GM23338 (cell line): ENCODE measurements at regions not wholly inside any gene's neighbourhood (a gene's known extent, or its start where the extent isn't known, plus 50 kb on each side); places are given as distances from the start of the nearest gene placed in this dataset.
A peak's percentile ranks its signal among the peaks of the same experiment; 100 is the strongest.

Source experiments
- ATAC-seq: fragments of 200-7000 bp; cut with Tn5 transposase; 3 replicates; pipeline ENCODE4 v1.9.1; 2020
- DNase-seq: peaks from one replicate; pipeline ENCODE4 v3.0.0-alpha.2; 2015; ENCODE audit warnings: low spot score
- H2AFZ ChIP-seq: fragments of 200-600 bp; sonication (generic); 2 replicates; pipeline ENCODE4 v1.8.0; 2016; ENCODE audit warnings: antibody characterized with exemption, mild to moderate bottlenecking, moderate library complexity
- H3F3A ChIP-seq: fragments of 200-600 bp; sonication (generic); replicated peaks from 2 replicates; pipeline ENCODE4 v1.8.0; 2017; ENCODE audit warnings: antibody characterized with exemption, mixed run types, low read depth
- H3K27ac ChIP-seq: fragments of 200-600 bp; sonication (generic); 2 replicates; pipeline ENCODE4 v1.6.1; 2016; ENCODE audit warnings: low read depth
- H3K27me3 ChIP-seq: fragments of 200-600 bp; sonication (generic); 2 replicates; pipeline ENCODE4 v1.8.0; 2016; ENCODE audit warnings: mild to moderate bottlenecking, mixed run types, moderate library complexity; ENCODE audit not compliant: insufficient read depth
- H3K36me3 ChIP-seq: fragments of 200-600 bp; sonication (generic); 2 replicates; pipeline ENCODE4 v1.8.0; 2016; ENCODE audit warnings: mild to moderate bottlenecking; ENCODE audit not compliant: insufficient read depth
- H3K4me1 ChIP-seq: fragments of 200-600 bp; sonication (generic); 2 replicates; pipeline ENCODE4 v1.8.0; 2016; ENCODE audit warnings: mild to moderate bottlenecking, moderate library complexity; ENCODE audit not compliant: insufficient read depth
- H3K4me2 ChIP-seq: fragments of 200-600 bp; sonication (generic); 2 replicates; pipeline ENCODE4 v1.7.1; 2017; ENCODE audit warnings: mixed run types
- H3K4me3 ChIP-seq: fragments of 200-600 bp; sonication (generic); 2 replicates; pipeline ENCODE4 v1.6.1; 2016; ENCODE audit warnings: mixed run types
- H3K79me2 ChIP-seq: fragments of 200-600 bp; sonication (generic); replicated peaks from 2 replicates; pipeline ENCODE4 v1.8.0; 2017; ENCODE audit warnings: mild to moderate bottlenecking; ENCODE audit not compliant: insufficient read depth
- H3K9me2 ChIP-seq: fragments of 200-600 bp; sonication (generic); 2 replicates; pipeline ENCODE4 v1.8.0; 2017; ENCODE audit not compliant: insufficient read depth
- H4K20me1 ChIP-seq: fragments of 200-600 bp; sonication (generic); replicated peaks from 2 replicates; pipeline ENCODE4 v1.8.0; 2017; ENCODE audit warnings: mild to moderate bottlenecking; ENCODE audit not compliant: insufficient read depth
- H3K27ac Mint-ChIP-seq: 2 replicates; pipeline ENCODE4 v1.8.0; 2020; ENCODE audit warnings: inconsistent platforms, mild to moderate bottlenecking, moderate library complexity, mixed read lengths
- H3K27me3 Mint-ChIP-seq: 3 replicates; pipeline ENCODE4 v1.8.0; 2022; ENCODE audit warnings: low read depth, mild to moderate bottlenecking, moderate library complexity, mixed read lengths, inconsistent platforms; ENCODE audit not compliant: insufficient read depth, poor library complexity
- H3K36me3 Mint-ChIP-seq: 3 replicates; pipeline ENCODE4 v1.8.0; 2021; ENCODE audit warnings: low read depth, mild to moderate bottlenecking, inconsistent platforms, moderate library complexity, mixed read lengths
- H3K4me1 Mint-ChIP-seq: 3 replicates; pipeline ENCODE4 v1.8.0; 2020; ENCODE audit warnings: mild to moderate bottlenecking, inconsistent platforms, mixed read lengths
- H3K4me3 Mint-ChIP-seq: 3 replicates; pipeline ENCODE4 v1.8.0; 2021; ENCODE audit warnings: moderate library complexity, mild to moderate bottlenecking, inconsistent platforms, mixed read lengths
- H3K9me3 Mint-ChIP-seq: 3 replicates; pipeline ENCODE4 v1.8.0; 2020; ENCODE audit warnings: moderate library complexity, mild to moderate bottlenecking, inconsistent platforms, mixed read lengths
- CREB1 ChIP-seq: fragments of 250-450 bp; sonication (Bioruptor Pico); IDR thresholded peaks from 2 replicates; pipeline ENCODE4 v1.5.0; 2020; ENCODE audit warnings: low read depth, mild to moderate bottlenecking, moderate library complexity
- EZH2 ChIP-seq: fragments of 200-600 bp; sonication (generic); IDR thresholded peaks from one replicate; pipeline ENCODE4 v1.8.0; 2017; ENCODE audit warnings: antibody characterized with exemption, mild to moderate bottlenecking, low read depth; ENCODE audit not compliant: unreplicated experiment
- EZH2phosphoT487 ChIP-seq: fragments of 200-600 bp; sonication (generic); IDR thresholded peaks from one replicate; pipeline ENCODE4 v1.8.1; 2018; ENCODE audit warnings: antibody characterized with exemption; ENCODE audit not compliant: unreplicated experiment
- JUNB ChIP-seq: IDR thresholded peaks from one replicate; pipeline ENCODE4 v1.6.1; 2016; ENCODE audit warnings: antibody characterized with exemption; ENCODE audit not compliant: unreplicated experiment
- NANOG ChIP-seq: IDR thresholded peaks from 2 replicates; pipeline ENCODE4 v1.6.1; 2016; ENCODE audit warnings: antibody characterized with exemption, borderline replicate concordance
- POLR2AphosphoS5 ChIP-seq: IDR thresholded peaks from 2 replicates; pipeline ENCODE4 v1.6.1; 2016; ENCODE audit warnings: antibody characterized with exemption, low read depth
- STAT1 ChIP-seq: IDR thresholded peaks from one replicate; pipeline ENCODE4 v1.6.1; 2016; ENCODE audit warnings: antibody characterized with exemption; ENCODE audit not compliant: unreplicated experiment
- ZNF114 ChIP-seq: fragments of 250-450 bp; sonication (Bioruptor Pico); IDR thresholded peaks from 2 replicates; pipeline ENCODE4 v1.5.0; 2020; ENCODE audit warnings: mild to moderate bottlenecking, moderate library complexity
- ZNF331 ChIP-seq: fragments of 250-450 bp; sonication (Bioruptor Pico); IDR thresholded peaks from 2 replicates; pipeline ENCODE4 v1.5.0; 2020; ENCODE audit warnings: low read depth, mild to moderate bottlenecking, moderate library complexity
- TF ChIP-seq, protein P1 (sequence below): IDR thresholded peaks from one replicate; pipeline ENCODE4 v1.6.1; 2018; ENCODE audit warnings: antibody characterized with exemption; ENCODE audit not compliant: unreplicated experiment
- TF ChIP-seq, protein P2 (sequence below): fragments of 250-450 bp; sonication (Bioruptor Pico); IDR thresholded peaks from 2 replicates; pipeline ENCODE4 v1.5.0; 2020; ENCODE audit warnings: mild to moderate bottlenecking, moderate library complexity
- TF ChIP-seq, protein P3 (sequence below), 2 experiments: fragments of 200-600 bp in 1 of 2; sonication (generic) in 1 of 2; conservative IDR thresholded peaks; 2 replicates each; pipeline versions ENCODE4 v1.5.1 to v1.6.1; 2016 to 2017; ENCODE audit warnings: antibody characterized with exemption in 2 of 2, low read depth in 2 of 2, mild to moderate bottlenecking in 2 of 2, moderate library complexity in 1 of 2
- TF ChIP-seq, protein P4 (sequence below): IDR thresholded peaks from 2 replicates; pipeline ENCODE4 v1.6.1; 2016; ENCODE audit warnings: antibody characterized with exemption

DNA sequence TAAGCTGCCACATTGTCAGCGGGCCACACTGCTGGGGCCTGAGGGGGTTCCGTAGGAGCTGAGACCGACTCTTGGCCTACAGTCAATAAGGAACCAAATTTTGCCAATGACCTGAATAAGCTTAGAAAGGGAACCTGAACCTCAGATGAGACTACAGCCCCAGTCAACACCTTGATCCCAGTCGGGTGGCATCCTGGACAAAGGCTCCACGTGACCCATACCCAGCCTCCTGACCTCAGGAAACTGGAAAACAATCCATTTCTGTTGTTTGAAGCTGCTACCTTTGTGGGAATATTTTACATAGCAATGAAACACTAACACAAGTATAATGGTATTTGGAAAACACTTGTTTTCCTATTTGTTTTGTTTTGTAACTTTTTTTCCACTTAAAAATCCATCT, 179.9 kb upstream of the RALGAPA2 start:
- Histone ChIP-seq H3F3A (no peaks in the 10 kb centered on the region), H3K79me2 (no peaks in the 10 kb centered on the region), H3K4me3 (no peak overlapping the region), H3K36me3 (no peaks in the 10 kb centered on the region), H3K27me3 (no peaks in the 10 kb centered on the region), H4K20me1 (no peaks in the 10 kb centered on the region), H2AFZ (peak overlapping the region; percentile 21; the same call in 1 of the 2 replicates), H3K27ac (no peak overlapping the region), H3K9me2 (no peaks in the 10 kb centered on the region), H3K4me2 (no peak overlapping the region), H3K4me1 (peaks cover 17% of the 10 kb centered on the region)
- ATAC-seq (peak; percentile 27), DNase-seq (no peak)
- Mint-ChIP-seq H3K4me3 (no peak overlapping the region), H3K9me3 (no peaks in the 10 kb centered on the region), H3K27me3 (peaks cover 4% of the 10 kb centered on the region), H3K4me1 (peaks cover 40% of the 10 kb centered on the region), H3K36me3 (no peaks in the 10 kb centered on the region), H3K27ac (no peak overlapping the region)
- TF ChIP-seq, protein P1, sequence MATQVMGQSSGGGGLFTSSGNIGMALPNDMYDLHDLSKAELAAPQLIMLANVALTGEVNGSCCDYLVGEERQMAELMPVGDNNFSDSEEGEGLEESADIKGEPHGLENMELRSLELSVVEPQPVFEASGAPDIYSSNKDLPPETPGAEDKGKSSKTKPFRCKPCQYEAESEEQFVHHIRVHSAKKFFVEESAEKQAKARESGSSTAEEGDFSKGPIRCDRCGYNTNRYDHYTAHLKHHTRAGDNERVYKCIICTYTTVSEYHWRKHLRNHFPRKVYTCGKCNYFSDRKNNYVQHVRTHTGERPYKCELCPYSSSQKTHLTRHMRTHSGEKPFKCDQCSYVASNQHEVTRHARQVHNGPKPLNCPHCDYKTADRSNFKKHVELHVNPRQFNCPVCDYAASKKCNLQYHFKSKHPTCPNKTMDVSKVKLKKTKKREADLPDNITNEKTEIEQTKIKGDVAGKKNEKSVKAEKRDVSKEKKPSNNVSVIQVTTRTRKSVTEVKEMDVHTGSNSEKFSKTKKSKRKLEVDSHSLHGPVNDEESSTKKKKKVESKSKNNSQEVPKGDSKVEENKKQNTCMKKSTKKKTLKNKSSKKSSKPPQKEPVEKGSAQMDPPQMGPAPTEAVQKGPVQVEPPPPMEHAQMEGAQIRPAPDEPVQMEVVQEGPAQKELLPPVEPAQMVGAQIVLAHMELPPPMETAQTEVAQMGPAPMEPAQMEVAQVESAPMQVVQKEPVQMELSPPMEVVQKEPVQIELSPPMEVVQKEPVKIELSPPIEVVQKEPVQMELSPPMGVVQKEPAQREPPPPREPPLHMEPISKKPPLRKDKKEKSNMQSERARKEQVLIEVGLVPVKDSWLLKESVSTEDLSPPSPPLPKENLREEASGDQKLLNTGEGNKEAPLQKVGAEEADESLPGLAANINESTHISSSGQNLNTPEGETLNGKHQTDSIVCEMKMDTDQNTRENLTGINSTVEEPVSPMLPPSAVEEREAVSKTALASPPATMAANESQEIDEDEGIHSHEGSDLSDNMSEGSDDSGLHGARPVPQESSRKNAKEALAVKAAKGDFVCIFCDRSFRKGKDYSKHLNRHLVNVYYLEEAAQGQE: no peak
- TF ChIP-seq, protein P2, sequence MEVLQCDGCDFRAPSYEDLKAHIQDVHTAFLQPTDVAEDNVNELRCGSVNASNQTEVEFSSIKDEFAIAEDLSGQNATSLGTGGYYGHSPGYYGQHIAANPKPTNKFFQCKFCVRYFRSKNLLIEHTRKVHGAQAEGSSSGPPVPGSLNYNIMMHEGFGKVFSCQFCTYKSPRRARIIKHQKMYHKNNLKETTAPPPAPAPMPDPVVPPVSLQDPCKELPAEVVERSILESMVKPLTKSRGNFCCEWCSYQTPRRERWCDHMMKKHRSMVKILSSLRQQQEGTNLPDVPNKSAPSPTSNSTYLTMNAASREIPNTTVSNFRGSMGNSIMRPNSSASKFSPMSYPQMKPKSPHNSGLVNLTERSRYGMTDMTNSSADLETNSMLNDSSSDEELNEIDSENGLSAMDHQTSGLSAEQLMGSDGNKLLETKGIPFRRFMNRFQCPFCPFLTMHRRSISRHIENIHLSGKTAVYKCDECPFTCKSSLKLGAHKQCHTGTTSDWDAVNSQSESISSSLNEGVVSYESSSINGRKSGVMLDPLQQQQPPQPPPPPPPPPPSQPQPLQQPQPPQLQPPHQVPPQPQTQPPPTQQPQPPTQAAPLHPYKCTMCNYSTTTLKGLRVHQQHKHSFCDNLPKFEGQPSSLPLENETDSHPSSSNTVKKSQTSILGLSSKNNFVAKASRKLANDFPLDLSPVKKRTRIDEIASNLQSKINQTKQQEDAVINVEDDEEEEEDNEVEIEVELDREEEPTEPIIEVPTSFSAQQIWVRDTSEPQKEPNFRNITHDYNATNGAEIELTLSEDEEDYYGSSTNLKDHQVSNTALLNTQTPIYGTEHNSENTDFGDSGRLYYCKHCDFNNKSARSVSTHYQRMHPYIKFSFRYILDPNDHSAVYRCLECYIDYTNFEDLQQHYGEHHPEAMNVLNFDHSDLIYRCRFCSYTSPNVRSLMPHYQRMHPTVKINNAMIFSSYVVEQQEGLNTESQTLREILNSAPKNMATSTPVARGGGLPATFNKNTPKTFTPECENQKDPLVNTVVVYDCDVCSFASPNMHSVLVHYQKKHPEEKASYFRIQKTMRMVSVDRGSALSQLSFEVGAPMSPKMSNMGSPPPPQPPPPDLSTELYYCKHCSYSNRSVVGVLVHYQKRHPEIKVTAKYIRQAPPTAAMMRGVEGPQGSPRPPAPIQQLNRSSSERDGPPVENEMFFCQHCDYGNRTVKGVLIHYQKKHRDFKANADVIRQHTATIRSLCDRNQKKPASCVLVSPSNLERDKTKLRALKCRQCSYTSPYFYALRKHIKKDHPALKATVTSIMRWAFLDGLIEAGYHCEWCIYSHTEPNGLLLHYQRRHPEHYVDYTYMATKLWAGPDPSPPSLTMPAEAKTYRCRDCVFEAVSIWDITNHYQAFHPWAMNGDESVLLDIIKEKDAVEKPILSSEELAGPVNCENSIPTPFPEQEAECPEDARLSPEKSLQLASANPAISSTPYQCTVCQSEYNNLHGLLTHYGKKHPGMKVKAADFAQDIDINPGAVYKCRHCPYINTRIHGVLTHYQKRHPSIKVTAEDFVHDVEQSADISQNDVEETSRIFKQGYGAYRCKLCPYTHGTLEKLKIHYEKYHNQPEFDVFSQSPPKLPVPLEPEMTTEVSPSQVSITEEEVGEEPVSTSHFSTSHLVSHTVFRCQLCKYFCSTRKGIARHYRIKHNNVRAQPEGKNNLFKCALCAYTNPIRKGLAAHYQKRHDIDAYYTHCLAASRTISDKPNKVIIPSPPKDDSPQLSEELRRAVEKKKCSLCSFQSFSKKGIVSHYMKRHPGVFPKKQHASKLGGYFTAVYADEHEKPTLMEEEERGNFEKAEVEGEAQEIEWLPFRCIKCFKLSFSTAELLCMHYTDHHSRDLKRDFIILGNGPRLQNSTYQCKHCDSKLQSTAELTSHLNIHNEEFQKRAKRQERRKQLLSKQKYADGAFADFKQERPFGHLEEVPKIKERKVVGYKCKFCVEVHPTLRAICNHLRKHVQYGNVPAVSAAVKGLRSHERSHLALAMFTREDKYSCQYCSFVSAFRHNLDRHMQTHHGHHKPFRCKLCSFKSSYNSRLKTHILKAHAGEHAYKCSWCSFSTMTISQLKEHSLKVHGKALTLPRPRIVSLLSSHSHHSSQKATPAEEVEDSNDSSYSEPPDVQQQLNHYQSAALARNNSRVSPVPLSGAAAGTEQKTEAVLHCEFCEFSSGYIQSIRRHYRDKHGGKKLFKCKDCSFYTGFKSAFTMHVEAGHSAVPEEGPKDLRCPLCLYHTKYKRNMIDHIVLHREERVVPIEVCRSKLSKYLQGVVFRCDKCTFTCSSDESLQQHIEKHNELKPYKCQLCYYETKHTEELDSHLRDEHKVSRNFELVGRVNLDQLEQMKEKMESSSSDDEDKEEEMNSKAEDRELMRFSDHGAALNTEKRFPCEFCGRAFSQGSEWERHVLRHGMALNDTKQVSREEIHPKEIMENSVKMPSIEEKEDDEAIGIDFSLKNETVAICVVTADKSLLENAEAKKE (CRISPR knock-in tag): no peak
- TF ChIP-seq NANOG: no peak
- no peak for TF ChIP-seq ZNF114
- TF ChIP-seq, protein P3, sequence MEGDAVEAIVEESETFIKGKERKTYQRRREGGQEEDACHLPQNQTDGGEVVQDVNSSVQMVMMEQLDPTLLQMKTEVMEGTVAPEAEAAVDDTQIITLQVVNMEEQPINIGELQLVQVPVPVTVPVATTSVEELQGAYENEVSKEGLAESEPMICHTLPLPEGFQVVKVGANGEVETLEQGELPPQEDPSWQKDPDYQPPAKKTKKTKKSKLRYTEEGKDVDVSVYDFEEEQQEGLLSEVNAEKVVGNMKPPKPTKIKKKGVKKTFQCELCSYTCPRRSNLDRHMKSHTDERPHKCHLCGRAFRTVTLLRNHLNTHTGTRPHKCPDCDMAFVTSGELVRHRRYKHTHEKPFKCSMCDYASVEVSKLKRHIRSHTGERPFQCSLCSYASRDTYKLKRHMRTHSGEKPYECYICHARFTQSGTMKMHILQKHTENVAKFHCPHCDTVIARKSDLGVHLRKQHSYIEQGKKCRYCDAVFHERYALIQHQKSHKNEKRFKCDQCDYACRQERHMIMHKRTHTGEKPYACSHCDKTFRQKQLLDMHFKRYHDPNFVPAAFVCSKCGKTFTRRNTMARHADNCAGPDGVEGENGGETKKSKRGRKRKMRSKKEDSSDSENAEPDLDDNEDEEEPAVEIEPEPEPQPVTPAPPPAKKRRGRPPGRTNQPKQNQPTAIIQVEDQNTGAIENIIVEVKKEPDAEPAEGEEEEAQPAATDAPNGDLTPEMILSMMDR (conservative IDR thresholded peaks at IDR 0.05; ENCODE audit: low read depth in 2 of 2): no peak
- TF ChIP-seq JUNB: no peak
- no peak for TF ChIP-seq EZH2
- TF ChIP-seq CREB1: no peak
- TF ChIP-seq ZNF331: no peak
- TF ChIP-seq, protein P4, sequence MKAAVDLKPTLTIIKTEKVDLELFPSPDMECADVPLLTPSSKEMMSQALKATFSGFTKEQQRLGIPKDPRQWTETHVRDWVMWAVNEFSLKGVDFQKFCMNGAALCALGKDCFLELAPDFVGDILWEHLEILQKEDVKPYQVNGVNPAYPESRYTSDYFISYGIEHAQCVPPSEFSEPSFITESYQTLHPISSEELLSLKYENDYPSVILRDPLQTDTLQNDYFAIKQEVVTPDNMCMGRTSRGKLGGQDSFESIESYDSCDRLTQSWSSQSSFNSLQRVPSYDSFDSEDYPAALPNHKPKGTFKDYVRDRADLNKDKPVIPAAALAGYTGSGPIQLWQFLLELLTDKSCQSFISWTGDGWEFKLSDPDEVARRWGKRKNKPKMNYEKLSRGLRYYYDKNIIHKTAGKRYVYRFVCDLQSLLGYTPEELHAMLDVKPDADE: no peak
- no peak for TF ChIP-seq STAT1
- TF ChIP-seq POLR2AphosphoS5: no peak
- TF ChIP-seq EZH2phosphoT487: no peak
